Fibroblast of gingiva (primary cell): ENCODE measurements at regions not wholly inside any gene's neighbourhood (a gene's known extent, or its start where the extent isn't known, plus 50 kb on each side); places are given as distances from the start of the nearest gene placed in this dataset.

Experiments used
- DNase-seq: peaks from one replicate; pipeline ENCODE4 v3.0.0-alpha.2; 2011; ENCODE audit warnings: low read depth

DNA sequence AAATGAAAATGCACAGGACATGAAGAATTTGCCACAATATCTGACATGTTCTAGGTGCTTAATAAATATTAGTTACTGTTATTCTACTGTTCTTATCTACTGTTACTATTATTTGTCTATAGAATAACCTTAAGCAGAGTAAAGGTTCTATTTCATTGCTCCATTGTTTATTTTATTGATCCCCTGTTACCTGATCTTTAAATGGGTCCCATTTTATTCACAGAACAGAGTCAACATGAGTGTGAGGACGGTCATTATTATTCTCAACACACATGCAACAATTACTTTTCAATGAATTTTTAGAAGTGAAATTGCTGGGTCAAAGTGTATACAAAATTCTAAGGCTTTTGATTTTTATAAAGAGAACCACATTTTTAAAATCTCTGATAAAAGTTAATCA lies 186.9 kb downstream of the AHR start:
- no peak for DNase-seq

DNA sequence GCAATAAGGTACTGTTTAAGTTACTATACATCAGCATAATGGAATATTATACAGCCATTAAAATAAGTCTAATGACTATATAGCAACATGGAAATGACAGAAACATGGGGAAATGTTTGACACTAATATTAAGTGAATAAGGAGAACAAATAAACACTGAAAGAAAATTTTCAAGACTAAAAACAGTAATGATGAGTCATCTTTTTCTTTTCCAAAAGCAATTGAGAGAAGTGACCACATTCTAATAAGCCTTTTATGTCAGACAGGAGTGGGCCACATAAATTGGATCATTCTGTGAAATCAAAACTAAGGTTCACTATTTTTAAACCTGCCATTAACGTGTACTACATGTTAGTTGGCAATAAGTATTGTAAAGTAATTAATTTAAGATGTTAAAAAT lies 187.5 kb downstream of the AHR start:
- DNase-seq: no peak

DNA sequence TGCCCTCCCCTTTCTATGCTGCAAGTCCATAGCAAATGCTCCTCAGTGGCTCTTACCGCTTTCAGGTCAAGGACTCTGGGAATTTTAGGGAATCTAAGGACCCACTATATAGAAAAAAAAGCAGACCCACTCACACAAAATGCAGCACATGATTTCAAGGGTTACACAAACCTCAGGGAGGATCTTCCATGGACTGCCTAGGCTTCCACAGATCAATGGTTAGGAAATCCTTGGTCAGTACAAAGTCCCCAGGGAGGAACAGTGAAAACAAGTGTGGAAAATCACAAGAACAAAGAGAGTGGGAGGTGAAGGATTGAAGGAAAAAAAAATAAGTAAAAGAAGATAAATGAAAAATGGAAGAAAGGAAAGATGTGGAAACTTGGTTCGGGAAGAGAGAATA lies 188.4 kb downstream of the AHR start:
- peak; percentile 5 for DNase-seq

DNA sequence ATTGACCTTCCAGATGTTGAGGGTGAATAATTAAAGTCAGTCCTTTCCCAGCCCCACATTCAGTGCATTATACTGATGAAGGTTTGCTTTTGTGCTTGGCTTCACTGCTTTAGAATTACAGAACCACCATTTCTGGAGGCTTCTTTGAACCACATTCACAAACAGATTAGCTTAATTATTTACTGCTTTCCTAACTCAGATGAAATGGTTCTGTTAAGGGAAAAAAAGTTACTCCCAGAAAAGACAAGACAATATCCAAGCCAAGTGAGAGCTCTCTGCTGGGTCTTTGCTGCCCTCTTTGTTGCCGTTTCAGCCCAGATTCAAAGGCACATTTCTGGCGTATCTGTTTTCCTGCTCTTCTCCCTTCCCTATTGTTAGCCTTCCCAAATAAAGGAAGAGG lies 188.9 kb downstream of the AHR start:
- DNase-seq: no peak

DNA sequence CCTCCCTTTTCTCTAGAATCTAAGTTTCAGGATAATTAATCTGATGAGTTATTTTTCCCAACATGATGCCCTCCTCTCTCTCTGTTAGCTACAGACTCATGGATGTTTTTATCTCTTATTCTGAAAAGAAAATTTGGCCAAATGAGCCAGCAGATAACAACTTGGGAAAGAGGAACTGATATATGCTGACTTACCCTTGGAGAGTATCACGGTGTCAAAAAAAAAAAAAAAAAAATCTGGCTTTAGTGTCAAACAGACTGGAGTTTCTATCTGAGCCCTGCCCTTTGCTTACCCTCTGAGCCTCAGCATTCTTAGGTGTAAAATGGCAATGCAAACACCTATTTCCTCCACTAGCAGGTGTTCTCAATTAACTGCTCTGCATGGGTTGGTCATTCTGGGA lies 190.4 kb downstream of the AHR start:
- DNase-seq: no peak

DNA sequence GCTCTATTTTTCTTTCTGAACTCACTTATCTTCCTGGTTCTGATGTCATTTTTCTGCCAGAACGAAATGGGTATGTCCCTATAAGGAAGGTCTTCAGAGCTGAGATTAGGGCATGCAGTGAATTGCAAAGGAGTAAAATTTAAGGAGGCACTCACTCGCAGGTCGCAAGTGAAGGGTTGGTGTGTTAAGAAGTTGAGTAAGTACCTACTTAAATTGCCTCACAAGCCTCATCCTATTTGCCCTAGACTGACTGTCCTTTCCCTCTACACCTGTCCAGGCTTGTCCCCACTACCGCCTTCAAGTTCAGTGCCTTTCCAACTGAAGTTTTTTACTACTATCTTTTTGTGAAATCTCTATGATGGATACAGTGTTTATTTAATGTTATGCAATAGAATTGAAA lies 191.5 kb downstream of the AHR start:
- DNase-seq: no peak

DNA sequence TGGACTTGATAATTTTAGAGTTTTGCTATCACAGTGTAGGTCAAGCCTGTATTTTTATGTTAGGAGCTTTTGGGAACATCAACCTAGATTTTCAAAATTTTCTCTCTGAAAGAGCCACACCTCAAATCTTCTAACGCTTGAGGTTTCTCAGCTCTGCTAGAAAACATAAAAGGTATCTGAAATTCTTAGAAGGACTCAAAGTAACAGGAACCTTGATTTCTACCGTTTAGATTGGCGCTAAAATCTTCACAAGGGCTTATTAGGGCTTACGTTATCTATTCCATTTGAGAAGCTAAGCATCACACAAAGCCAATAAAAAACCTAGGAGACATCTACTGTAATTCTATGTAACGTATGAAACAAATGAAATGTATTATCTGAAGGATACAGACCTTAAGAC lies 192.4 kb downstream of the AHR start:
- no peak for DNase-seq

DNA sequence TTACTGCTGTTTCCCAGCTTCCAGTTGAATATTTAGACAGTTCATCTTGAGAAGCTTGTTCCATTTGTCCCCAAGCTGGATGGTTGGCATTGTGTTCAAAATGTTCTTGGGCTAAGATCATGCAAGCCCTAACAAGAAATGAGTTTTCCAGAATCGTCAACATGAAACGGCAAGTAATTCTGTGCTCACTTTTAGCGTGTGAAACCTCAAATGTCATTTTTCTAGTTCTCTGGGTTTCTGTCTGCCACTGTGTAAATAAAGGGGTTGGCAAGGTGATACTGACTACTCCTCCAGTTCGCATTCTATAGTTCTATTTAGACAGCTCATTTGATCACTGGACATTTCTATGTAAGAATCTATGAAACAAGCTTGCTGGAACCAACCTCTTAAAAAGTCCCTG lies 194.0 kb downstream of the AHR start:
- no peak for DNase-seq

DNA sequence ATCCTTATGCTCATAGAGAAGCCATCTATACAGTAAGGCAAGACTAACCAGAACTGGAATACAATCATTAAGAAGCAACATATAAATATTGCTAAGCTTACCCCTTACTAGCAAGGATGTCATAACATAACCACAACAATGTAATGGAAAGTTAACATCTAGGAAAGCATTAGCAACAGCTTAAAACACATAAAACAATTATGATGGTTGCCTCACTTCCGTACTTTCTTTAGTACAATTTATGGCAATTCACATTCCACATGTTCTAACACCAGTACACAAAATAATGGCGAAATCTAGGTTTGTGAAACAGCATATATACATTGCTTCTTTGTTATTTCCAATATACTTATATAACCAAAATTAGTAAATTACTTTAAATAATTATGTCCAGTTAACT lies 195.0 kb downstream of the AHR start:
- peak; percentile 64 for DNase-seq

DNA sequence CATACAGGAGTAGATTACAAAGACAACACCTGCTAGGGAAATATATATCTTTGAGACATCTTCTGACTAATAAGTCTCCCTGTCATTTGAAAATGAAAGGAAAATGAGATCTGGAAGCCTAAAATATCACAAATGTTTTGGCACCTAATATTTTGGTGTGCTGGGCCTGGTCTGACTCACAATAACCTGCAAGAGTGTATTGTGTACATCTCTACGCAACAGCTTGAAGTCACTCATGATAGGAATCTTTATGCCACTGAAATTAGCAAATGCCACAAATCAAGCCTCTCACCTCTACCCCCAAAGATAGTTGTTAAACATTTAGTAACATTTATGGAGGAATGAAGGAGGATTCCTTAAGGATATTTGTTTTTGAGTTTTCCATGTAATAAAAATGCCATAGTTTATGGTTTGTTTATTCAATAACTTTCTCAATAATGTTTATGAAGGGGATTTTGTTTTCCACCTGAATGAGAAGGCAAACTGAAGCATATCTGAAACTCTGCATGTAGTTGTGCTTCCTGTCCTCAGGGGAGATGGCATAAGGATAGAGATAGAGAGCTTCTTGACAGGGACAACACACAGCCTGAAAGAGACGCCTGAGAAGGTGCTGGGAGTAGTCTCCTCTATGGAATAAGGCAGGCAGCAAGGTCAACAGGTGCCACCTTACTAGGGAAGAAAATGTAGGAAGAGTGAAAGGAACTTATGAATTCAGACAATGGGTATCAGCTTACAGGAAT lies 197.4 kb downstream of the AHR start:
- DNase-seq: no peak

DNA sequence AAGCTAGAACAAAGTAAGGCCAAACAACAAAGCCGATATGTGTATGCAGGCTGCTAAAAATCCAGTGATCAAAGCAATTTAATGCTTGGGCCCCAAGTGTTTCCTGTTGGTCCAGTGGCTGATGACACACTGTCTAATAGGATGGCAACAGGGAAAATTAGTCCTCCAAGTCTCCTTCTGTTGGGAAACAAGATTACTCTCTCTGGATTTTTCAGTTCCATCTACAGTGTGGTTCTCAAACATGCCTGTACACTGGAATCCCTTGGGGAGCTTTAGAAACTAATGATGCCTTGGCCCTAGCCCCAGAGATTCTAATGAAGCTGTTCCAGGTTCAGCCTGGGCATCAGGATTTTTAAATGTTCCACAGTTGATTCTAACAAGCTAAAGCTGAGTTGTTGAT lies 198.7 kb downstream of the AHR start:
- DNase-seq: peak; percentile 75

DNA sequence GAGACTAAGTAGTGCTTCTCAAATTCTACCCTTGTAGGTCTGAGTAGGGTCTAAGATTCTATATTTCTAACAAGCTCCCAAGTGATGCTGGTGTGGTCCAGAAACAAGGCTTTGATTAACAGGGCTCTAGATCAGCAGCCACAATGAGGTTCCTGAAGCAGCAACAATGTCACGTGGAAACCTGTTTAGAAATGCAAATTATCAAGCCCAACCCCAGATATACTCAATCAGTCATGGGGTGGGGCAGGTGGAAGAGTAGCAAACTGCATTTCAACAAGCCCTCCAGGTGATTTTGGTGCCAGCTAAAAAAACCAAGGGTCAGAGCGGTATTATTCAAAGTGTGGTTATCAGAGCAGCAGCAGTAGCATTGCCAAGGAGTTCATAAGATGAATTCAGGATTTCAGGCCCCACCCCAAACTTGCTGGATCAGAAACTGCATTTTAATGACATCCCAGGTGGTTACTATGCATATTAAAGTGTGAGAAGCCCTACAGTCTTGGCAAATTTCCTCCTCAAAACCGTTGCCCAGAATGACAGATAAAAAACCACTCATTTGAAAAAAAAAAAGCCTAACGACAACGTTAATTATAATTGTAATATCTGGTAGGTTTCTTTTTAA lies 199.2 kb downstream of the AHR start:
- DNase-seq: no peak

DNA sequence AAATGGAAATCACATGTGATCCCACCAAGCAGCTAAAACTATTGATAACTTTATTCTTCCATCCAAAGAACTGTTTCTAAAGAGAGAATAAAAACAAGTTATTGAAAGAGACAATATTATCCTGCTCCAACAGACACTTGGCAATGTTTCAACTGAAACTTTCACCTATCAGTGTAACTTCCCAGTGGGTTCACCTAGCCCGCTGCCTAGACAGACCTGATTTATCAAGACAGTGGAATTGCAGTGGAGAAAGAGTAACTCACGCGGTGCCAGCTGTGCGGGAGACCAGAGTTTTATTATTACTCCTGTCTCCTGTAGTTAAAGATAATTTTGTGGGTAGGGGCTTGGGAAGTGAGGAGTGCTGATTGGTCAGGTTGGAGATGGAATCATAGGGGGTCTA lies 199.8 kb downstream of the AHR start:
- no peak for DNase-seq

DNA sequence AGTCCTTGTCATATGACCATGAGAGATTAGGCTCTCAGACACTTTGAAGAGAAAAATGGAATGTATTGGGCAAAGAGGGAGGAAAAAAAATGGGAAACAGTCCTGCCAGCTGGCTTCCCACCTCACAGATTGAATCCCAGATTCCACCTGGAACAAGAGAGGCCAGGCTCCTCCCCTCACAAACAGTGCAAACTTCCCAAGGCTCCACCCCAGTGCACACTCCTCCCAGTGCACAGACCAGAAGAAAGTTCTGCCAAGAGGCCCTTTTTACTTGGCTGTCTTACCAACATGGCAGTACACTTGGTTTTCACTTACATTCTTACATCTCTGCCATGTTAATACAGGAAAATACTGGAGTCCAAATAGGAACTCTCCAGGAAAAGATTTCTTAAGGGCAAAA lies 202.3 kb downstream of the AHR start:
- no peak for DNase-seq

DNA sequence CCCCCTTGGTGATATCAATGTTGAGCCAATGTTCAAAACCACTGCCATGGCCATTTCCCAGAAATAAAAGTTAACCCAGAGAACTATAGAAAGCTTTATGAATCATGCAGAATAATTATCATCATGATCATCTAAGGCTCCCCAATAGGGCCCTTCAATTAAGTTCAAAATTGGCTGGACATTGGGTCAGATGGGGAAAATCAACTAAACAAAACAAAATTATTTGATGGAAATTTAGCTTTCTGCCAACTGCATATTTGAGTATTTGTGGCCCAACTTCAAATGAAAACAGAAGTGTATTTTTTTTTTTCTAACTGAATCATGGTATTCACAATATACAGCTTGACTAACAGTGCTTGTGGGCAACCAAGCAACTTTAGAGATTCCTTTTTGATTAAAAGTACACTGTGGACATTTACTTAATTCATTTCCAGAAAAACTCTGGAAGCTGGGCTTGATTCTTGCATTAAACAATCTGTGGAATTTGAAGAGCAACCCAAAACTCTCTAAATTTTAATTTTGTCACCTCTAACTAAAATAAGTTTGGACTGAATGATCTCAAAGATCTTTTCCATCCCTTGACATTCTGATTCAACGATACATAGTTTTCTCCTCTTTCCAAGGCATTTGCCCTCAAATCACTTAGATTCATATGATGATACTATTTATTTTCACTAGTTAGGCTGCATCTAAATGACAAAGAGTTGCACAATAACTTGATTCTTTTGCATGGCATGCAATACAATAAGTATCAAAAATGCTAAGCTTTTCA lies 203.2 kb downstream of the AHR start:
- DNase-seq: peak; percentile 95

DNA sequence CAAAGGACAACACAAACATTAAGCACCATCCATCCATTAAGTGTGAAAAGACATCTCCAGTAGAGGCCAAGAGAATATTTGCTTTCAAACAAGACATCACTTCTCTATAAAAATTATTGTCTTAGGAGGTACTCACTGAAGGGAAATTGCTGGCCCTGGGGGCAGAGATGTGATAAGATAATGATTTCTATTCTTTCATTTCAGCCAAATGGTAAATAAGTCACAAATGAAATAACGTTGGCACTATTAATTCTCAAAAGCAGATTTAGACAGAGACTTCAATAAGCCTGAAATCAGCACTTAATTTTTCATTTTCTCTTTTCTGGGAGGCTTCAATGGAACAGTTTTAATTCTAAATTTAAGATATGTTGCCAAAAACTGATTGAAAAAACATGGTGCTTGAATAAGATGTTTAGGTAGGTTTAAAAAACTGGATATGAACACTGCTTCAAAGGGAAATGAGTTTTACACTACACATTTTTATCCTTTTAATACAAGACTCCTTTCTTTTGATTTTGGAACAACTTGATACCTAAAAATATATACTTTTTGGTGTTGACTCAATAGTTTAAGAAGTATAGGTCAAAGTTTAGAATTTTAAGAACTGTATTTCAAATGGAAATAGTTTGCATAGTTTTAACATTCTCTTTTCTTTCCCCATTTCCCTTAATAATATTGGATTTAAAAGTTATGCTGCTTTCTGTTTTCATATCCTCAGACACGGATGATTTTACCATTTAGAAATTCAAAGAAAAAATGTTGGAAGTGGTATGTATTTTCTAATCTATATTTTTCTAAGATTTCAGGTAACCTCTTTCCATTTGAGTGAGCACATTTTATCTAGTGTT lies 204.0 kb downstream of the AHR start:
- peak; percentile 36 for DNase-seq

DNA sequence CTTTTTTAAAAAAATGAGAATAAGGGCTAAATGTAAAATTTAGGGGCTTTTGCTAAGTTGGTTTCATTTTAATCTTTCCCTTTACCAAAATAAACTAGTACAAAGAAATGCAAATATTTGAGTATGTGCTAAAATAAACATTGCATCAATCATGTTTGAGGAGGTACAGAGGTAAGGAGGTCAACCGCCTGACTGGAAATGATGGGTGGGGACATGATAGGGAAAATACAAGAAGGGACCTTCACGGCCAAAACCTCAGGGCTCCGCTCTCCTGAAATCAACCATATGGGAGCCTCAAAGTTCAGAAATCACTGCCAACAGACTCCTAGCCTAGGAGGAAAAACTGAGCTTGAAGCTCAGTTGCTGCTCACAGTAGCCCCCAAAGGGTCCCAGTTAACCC lies 207.6 kb downstream of the AHR start:
- no peak for DNase-seq

DNA sequence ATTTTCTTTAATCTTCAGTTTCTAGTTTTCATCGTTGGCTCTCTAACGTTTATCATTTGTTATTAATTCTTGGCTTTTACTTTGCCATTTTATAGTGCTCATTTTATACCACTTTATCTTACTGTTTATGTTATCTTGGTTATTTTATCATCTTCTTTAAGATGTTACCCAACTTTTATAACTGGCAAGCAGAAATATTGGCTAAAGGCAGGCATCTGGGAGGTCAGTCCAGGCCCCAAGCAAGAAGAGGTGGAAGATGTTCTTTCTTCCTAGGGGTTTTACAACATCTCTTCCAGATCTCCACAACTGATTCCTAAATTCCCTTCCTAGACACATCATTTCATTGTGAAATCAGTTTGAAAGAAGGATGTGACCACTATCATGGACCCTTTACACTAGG lies 208.1 kb downstream of the AHR start:
- no peak for DNase-seq

DNA sequence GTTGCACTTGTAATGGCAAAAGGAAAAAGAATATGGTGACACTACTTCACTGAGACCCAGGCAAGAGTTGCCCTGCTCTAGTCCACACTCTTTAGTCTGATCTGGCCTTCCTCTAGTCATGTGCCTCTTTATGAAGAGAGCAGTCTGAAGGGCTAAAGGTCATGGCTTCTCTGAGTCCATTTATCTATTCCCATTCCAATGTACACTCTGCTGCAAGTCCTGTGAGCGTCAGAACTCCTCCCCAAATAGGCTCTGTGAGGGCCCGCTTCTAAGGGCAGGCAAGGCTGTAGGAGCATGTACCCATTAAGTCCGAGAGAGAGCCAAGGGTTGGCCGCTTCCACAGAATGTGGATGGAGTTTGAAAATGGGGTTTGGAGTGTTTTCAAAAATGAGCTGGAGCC lies 209.3 kb downstream of the AHR start:
- DNase-seq: no peak

DNA sequence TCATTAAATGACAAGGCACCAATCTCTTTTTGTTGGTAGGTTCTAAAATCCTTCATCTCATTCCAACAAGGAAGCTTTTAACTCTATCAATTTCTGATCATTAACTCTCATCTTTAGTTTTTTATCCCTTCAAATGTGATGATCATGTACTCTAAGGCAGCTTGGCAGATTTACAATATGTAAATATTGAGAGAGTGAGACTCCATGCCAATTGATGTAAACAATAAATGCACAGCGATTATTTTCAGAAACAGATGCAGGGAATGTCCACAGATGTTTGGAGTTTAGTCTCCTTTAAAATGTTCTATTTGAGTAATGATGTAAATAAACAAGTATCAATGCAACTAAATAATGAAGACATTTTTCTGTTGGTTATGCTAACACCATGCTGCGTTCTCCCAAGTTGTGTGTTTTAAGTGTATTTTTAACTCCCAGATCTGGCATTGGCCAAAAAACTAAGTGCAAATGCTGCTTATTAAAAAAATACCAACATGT lies 213.8 kb downstream of the AHR start:
- peak; percentile 46 for DNase-seq

DNA sequence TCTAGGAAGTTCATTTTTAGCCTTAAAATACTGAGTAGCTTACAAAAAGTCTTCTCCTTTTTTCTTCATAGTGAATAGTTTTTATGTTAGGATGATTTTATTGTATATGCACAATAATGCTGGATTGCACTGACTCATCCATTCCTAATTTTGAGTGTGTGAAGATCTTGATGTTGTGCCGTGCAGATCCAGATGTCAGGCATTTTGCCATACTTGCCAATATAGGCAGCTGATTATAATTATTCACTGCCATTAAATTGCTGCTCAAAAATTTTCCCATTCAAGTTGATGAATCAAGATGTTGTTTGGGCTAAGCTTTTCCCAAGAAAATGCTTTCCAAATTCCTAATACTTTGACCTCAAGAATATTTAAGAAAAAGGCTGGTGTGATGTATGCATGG lies 218.3 kb downstream of the AHR start:
- DNase-seq: peak; percentile 81

DNA sequence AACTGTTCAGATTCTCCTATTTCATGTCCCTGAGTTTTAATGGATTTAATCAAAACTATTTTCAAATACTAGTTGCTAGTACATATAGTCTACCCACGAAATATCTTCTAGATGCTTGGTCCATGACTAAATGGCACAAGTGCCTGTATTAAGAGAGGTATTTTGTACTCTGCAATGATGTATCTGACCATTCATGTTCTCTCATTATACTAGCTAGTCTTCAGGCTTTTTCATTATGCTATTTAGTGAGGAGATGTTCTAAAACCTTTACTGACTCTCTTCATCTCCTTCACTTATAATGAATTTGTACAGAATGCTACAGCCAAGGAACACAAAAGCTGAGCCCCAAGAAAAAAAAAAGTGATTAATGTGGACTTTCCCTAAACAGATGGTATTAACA lies 222.5 kb downstream of the AHR start:
- DNase-seq: no peak
